HG03432 (cell line): ENCODE measurements at regions not wholly inside any gene's neighbourhood (a gene's known extent, or its start where the extent isn't known, plus 50 kb on each side); places are given as distances from the start of the nearest gene placed in this dataset.
"Not testable (repeated sequence)": the region's sequence is repeated elsewhere in the genome, so short reads cannot be mapped to it uniquely, and the experiment has no call there.

ENCODE experiments used
- ATAC-seq: cut with Tn5 transposase; IDR thresholded peaks from one replicate; pipeline ENCODE4 v1.9.1; 2021; ENCODE audit warnings: mild to moderate bottlenecking, moderate library complexity; ENCODE audit not compliant: unreplicated experiment

GRCh38 chr5:102613661-102614060 is 114.9 kb upstream of the SLCO6A1 start:
- ATAC-seq = no peak

DNA sequence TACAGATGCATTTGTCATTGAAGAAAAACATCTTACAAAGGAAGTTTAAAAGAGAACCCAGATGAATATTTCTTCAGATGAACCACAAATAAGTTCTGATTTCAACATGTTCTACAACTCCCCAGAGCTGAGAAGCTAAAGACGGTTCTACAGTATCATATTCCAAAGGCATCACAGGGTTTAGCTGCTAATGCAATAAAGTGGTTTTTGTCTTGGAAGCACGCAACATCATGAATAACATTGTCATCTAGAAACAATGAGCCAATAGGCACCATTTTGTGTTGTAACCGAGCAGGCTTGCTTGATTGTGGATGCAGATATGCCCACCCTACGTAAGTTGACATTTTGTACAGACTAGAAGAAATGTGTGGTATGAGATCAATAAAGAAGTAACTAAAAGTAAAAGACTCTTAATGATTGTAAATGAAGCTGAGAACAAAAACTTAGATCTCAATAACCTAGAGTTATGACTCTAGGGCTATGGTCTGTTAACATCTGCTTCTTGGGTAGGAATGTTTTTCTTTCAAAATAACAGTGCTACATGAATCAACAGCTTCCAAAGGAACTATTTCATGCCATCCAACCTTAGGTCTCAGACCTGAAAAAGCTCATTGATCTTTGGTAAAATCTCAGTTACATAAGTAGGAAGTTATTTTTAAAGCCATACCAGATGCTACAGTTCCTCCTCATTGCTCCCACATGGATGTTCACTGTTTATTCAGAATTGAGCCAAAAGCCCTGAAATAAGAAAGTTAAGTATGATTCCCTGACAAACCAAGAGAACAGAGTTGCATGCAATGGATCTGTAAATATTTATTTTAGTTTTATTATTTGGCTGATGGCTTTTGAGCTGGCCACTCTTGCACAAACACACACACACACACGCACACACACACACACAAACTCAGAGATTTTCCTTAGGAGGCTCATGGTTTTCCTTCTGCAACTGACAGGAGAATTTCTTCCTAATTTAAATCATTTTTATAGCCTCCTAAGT is 118.7 kb upstream of the SLCO6A1 start:
- no peak for ATAC-seq

- ATAC-seq = no peak
These were observed 123.5 kb upstream of the SLCO6A1 start for GRCh38 chr5:102622262-102622661.

GRCh38 chr5:102623329-102624065 is 124.7 kb upstream of the SLCO6A1 start:
- ATAC-seq = no peak

DNA sequence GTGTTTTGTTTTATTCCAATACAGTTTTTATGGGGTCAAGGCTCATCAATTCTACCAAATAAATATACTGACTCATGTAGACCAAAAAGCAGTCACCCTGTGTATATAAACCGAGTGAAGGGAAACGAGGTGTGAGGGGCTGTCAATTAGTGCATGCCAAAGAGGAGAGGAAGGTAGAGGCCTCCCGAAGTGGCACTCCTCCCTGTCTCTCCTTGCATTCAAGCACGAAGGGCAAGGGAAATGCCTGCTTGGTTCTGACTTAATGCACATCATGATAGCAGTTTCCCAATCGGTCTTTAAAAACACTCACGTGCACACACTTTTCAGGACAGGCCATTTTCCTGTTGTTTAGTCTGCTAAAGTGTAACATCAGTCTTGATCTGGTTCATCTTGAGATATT is 125.6 kb upstream of the SLCO6A1 start:
- ATAC-seq = no peak

DNA sequence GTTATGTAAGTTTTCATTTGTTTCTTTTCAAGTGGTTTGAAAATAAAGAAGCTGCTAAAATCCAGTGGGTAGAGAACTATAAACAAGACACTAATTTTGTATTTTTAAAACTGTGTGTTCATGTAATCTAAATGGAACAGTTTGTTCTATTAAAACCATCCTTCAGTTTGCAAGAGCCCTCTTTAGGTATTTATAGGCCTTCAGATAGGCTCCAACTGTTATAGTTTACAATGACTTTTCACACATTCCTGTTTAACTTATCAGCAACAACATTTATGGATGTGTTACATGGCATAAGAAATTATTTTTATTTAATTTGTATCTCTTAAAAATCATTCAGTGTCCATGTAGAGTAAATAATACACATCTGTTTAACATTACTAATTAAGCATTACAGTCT is 126.7 kb upstream of the SLCO6A1 start:
- no peak for ATAC-seq

- ATAC-seq = no peak
These were observed 127.1 kb upstream of the SLCO6A1 start for GRCh38 chr5:102625928-102626327.

DNA sequence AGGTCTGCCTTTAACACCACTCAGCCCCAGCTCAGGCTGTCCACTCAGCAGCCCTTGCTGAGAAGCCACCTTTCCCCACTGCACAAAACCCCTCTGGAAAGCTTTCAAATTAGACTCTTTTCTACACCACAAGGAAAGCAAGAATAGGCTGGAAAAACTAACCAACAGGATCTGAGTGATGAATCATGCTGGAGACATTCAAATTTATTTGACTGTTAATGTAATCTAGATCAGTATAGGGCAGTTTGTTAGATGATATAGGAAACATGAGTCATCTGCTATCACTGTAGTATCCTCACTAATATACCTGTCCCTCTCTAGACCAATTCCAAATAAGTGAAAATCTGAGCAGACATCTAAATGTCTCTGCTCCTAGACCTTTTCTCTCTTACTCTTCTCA is 127.8 kb upstream of the PAM start:
- ATAC-seq = no peak

DNA sequence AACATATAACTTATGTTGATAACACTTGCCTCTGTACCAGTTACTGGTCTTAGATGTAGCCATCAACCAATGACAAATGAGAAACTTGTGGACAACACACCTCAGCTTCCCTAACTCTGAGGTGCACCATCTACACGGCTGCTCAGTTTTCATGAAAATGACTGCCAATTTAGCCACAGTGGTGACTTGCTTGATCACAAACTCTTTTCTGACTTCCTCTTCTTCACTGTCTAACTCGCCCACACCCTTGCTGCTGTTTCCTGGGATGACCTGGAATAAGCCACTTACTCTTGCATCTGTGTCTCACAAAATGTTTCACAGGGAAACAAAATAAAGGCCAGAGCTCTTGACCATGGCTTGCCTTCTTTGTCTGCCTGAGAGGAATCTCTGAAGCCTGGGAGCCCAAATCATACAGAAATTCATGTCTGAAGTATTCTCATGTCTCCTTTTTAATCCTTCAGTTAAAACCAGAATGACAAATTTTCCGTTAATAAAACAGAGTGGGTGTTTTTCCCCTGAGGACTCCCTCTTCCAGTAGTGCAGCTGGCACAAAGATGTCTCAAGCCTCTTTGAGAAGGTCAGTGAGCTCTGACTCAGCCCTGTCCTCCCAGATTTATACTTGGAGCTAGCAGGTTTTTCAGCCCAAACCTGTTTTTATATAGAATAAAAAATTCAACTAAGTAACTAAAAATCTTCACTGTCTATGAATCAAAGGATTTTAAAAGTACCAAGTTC is 126.5 kb upstream of the PAM start:
- ATAC-seq = no peak

DNA sequence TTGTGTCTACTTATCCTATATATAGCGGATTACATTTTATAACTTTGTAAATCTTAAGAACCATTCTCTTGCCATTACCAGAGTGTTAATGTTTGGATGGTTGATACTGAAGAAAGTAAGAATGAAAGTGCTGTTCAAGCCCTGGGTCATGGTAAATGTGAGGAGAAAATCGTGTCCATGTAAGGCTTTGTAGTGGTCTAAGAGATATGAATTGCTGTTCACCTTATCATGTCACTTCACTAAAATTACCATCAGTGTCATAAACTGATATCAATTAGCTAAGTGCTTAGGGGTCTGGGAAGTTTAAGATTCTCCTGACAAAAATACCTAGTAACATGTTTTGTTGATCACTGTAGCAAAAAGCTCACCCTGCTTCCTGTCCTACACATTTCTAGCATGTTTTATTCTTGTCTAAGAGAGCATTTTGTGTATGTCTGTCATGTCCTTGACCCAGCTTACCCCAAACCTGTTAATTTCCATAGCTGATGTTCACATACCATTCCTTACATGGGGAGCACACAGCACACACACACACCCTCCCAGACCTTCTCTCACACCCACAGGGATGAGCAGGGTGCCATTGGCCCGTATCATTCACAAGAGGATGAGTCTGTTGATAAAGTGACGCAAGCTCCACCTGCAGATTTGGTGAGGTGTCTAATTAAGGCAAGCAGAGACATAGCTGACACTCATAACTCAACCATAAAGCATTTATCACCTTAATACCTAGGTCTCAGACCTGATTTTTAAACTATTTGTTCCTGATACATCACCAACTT is 125.1 kb upstream of the PAM start:
- ATAC-seq = no peak

DNA sequence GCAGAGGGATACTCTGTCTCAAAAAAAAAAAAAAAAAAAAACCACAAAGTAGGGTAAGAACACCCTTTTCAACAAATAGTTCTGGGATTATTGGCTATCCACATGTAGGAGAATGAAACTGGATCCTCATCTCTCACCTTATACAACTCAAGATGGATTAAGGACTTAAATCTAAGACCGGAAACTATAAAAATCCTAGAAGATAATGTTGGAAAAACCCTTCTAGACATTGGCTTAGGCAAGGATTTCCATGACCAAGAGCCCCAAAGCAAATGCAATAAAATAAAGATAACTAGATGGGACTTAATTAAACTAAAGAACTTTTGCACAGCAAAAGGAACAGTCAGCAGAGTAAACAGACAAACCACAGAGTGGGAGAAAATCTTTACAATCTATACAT is 119.7 kb upstream of the PAM start:
- ATAC-seq = not testable (repeated sequence)

DNA sequence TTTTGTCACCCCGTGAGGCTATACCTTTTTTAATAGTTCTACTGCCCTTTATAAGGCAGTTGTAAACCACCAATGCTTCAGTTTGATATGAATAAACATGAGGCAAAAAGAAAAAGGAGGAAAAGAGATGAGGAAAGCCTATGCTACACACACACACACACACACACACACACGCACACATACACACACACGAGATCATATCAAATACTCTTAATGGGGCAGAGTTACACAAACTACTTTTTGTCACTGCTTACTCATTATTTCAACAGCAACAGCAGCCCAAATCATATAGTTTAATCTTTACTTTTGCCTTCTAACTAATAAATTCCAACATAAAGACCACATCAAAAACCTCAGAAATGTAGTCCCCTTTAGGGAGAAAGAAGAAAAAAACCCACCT is 116.8 kb upstream of the PAM start:
- ATAC-seq = no peak

DNA sequence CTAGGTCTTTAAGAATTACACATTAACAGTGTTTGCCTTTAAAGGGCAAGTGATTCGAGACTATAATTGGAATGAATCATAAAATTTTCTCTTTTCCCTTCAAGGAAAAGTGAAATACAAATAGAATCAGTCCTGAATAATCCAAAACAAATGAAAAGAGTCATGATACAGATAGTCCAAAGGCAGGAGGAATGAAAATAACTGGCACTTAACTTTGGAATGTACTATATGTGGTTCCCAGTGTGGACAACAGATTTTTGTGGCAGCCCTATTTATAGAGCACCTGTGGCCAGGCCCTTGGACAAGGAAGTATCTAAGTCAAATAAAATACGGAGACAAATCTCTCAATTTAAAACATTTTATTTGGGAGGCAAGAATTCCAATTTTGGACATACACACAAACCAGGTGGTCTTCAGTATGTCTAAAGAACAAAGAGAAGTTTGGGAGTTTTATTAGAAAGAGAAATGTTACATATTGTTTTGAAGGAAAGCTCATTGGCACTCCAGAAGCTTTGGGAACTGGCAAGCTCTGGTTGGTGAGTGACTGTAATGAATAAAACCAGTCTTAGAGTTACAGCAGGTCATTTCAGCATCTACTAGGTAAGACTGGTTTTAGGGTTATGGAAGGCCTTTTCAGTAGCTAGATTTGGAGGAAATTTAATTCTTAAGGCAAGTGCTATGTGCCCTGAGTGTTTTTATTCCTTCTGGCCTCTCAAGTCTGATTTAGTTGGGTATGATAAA is 116.0 kb upstream of the PAM start:
- no peak for ATAC-seq

- ATAC-seq = no peak
These were observed 105.4 kb upstream of the PAM start for GRCh38 chr5:102649731-102650130.

- ATAC-seq = no peak
These were observed 103.6 kb upstream of the PAM start for GRCh38 chr5:102651466-102651865.

DNA sequence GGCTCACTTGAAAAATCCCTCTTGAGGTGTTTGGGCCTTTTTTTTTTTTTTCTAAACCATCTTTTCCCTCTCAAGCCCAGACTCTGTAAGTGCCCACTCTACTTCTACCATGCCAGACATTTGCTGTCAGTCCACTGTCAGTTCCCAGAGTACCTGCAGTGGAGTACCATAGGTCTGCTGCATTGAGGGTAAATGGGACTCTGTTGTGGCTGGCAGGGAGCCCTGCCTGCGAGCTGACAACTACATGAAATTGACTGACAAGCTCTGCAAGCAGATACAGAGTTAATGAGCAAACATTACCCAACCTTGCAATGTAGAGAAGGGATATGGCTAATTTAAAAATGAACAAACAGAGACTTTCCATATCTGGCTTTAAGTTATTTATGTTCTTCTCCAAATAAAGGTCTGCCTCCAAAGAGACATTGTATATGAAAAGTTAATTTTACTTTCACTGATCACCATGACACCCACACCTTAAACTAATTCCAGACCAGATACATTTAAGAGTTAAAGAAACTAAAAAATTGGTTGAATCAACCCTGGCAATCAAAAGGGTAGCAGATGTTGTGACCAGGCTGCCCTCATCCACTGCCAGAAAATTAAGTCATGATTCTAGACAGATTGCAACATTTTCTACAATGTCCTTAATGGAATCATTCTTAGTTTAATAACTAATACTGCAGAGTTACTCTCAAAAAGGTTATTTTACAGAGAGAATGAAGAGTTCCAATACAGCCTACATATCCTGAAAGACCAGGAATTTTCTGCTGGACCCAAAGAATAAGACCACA is 100.4 kb upstream of the PAM start:
- no peak for ATAC-seq

- ATAC-seq = no peak
These were observed 96.0 kb upstream of the PAM start for GRCh38 chr5:102659151-102659550.

- no peak for ATAC-seq
These were observed 95.0 kb upstream of the PAM start for GRCh38 chr5:102660111-102660510.
